ENCODE measurements at regions not wholly inside any gene's neighbourhood (a gene's known extent, or its start where the extent isn't known, plus 50 kb on each side); places are given as distances from the start of the nearest gene placed in this dataset.

GRCh38 chr5:72005671-72006070, 101.6 kb upstream of the MAP1B start:
- DNase-seq (ENCODE audit: low read depth) = no peak

- no peak for DNase-seq (ENCODE audit: low read depth)
Observed at GRCh38 chr5:72006361-72006760, 100.9 kb upstream of the MAP1B start.

- no peak for DNase-seq (ENCODE audit: low read depth)
Observed at GRCh38 chr5:72007336-72008111, 99.8 kb upstream of the MAP1B start.

GRCh38 chr5:72009280-72009679, 98.0 kb upstream of the MAP1B start:
- DNase-seq (ENCODE audit: low read depth) = no peak

- DNase-seq (ENCODE audit: low read depth) = no peak
Observed at GRCh38 chr5:72010430-72010829, 96.8 kb upstream of the MAP1B start.

- DNase-seq (ENCODE audit: low read depth) = no peak
Observed at GRCh38 chr5:72012906-72013305, 94.4 kb upstream of the MAP1B start.

- DNase-seq (ENCODE audit: low read depth) = no peak
Observed at GRCh38 chr5:72013766-72014624, 93.3 kb upstream of the MAP1B start.

GRCh38 chr5:72015103-72015548, 92.1 kb upstream of the MAP1B start:
- no peak for DNase-seq (ENCODE audit: low read depth)

GRCh38 chr5:72018143-72018803, 89.0 kb upstream of the MAP1B start:
- peak; percentile 45 for DNase-seq (ENCODE audit: low read depth)

GRCh38 chr5:72020161-72020983, 86.9 kb upstream of the MAP1B start:
- no peak for DNase-seq (ENCODE audit: low read depth)

GRCh38 chr5:72021651-72022357, 85.5 kb upstream of the MAP1B start:
- DNase-seq (ENCODE audit: low read depth) = no peak

GRCh38 chr5:72028382-72028781, 78.9 kb upstream of the MAP1B start:
- DNase-seq (ENCODE audit: low read depth) = no peak

GRCh38 chr5:72030237-72030636, 77.0 kb upstream of the MAP1B start:
- DNase-seq (ENCODE audit: low read depth) = no peak

- no peak for DNase-seq (ENCODE audit: low read depth)
Observed at GRCh38 chr5:72032788-72033187, 74.5 kb upstream of the MAP1B start.

- no peak for DNase-seq (ENCODE audit: low read depth)
Observed at GRCh38 chr5:72034770-72035169, 72.5 kb upstream of the MAP1B start.

GRCh38 chr5:72035831-72036230, 71.4 kb upstream of the MAP1B start:
- no peak for DNase-seq (ENCODE audit: low read depth)

GRCh38 chr5:72036951-72037350, 70.3 kb upstream of the MAP1B start:
- DNase-seq (ENCODE audit: low read depth) = no peak

GRCh38 chr5:72040513-72040912, 66.8 kb upstream of the MAP1B start:
- DNase-seq (ENCODE audit: low read depth) = no peak

GRCh38 chr5:72041654-72042053, 65.6 kb upstream of the MAP1B start:
- DNase-seq (ENCODE audit: low read depth) = no peak

- DNase-seq (ENCODE audit: low read depth) = no peak
Observed at GRCh38 chr5:72042097-72042496, 65.2 kb upstream of the MAP1B start.

GRCh38 chr5:72045692-72046091, 61.6 kb upstream of the MAP1B start:
- no peak for DNase-seq (ENCODE audit: low read depth)
